Anterior cingulate cortex (tissue), 58 donors: ENCODE measurements at regions not wholly inside any gene's neighbourhood (a gene's known extent, or its start where the extent isn't known, plus 50 kb on each side); places are given as distances from the start of the nearest gene placed in this dataset.

Source experiments
- DNase-seq, 58 donors: peaks; one replicate each; lab custom pipeline; 2025; lab: John Stamatoyannopoulos, UW

DNA sequence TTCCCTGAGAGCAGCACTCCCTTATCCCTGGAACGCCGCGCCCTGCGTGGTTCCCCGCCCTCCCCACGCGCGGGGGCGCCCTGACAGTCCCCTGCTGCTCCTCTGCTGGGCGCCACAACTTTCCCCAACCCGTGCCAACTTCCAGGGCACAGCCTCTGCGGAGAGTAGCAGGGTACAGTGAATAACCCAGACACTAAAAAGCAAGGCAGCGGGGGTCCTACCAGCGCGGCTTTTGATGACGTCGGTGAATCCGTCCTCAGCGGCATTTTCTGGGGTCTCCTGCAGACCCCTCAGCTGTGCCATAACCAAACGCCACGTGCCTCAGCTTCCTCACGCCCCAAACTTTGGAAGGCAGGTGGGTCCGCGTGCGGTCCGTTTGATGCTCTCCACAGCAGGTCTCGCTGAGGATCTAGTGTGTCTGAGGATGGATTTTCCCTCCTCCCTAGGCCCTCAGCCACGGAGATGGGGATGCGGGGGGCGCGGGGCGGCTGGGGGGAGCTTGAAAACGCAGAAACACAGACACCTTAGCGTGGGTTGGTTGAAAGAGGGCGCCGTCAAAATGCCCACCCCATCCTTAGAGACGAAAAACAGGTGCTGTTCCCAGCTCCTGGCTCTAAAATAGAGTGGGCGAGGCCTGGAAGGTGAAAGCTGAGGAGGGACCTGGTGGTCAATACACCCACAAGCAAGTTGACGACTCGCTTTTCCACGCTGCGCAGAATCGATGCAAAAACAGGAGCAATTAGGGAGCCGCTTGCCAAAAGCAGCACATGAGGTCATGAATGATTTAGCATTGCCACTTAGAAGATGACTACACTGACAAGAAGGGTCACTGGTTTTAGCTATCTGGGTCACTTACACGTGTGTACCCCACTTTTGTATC is 405.6 kb downstream of the FAM47A start:
- DNase-seq, result peak in 16 of 58 donors; percentile 0 to 18 (median 2)

DNA sequence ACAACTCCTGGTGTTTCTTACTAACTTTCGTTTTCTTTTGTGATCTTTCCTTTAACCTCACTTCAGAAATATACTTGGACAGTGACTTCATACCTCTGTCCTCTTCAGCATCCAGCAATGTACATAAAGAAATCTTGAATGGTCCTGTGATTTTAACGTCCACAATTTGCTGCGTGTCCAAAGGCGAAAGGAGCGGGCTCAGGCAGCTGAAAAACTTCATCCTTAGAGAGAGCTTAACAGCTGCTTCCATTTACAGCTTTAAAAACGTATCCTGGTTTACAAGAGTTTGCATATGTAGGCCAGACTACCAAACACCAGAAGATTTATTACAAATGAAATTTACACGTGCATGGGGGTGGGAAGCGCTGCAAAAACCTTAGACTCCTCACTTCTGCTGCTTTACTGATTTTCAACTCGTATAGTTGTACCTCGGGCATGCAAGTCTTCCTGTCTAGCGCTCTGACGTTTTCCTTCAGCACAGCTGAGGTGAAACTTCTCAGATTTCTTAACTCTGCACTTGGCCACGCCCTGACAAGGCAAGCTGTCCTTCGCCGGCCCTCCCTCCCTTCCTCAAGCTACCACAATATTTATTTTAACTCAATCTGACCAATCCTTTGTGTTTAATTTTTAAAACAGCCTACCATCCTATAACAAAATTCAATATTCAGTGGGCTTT is 406.4 kb downstream of the FAM47A start:
- peak in 5 of 58 donors; percentile 0 to 8 (median 1) for DNase-seq

DNA sequence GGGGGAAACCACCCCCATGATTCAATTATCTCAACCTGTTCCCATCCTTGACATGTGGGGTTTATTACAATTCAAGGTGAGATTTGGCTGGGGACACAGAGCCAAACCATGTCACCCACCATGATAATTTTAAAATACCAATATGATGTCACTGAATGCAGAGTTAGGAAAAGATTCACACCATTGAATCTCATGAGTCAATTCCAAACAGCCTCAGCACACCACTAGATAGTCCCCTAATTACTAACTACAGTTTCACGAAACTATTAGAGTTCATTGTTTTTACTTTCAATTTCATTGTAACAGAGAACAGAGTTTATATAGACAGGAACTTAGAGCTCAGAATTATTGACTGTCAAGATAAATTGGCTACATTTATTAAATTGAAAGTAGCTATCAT is 410.2 kb downstream of the FAM47A start:
- DNase-seq, result no peak

DNA sequence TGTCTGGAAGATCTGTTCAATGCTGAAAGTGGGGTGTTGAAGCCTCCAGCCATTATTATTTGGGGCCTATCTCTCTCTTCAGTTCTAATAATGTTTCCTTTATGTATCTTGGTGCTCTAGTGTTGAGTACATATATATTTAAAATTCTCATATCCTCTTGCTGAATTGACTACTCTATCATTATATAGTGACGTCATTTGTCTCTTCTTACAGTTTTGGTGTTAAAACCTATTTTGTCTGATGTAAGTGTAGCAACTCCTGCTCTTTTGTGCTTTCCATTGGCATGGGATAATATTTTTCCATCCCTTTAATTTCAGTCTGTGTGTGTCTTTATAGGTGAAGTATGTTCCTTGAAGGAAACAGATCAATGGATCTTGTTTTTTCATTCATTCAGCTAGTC is 446.0 kb downstream of the FAM47A start:
- no peak for DNase-seq
